Endothelial cell of umbilical vein (primary cell): ENCODE measurements at regions not wholly inside any gene's neighbourhood (a gene's known extent, or its start where the extent isn't known, plus 50 kb on each side); places are given as distances from the start of the nearest gene placed in this dataset.

Experiments
- BruUV-seq: library from RNA; stranded (reverse); fragments of 400-500 nt; replicated peaks from 2 replicates; lab custom pipeline; 2021; lab: Mats Ljungman, UMichigan
- CTCF ChIA-PET: fragments of 300-600, 350-600 bp; sonication (Branson Sonifier 250); formaldehyde crosslinking; loops from one replicate; lab custom pipeline; 2021; ENCODE audit warnings: antibody characterized with exemption, inconsistent platforms; lab: Charles Lee
- POLR2A ChIA-PET: fragments of 300-600, 350-600 bp; sonication (Branson Sonifier 250); formaldehyde crosslinking; loops from one replicate; lab custom pipeline; 2021; ENCODE audit warnings: antibody characterized with exemption, inconsistent platforms; lab: Charles Lee
- DNase-seq: peaks from one replicate; pipeline ENCODE4 v3.0.0-alpha.2; 2011; ENCODE audit warnings: low read depth, low spot score
- FAIRE-seq: peaks from 2 replicates; lab custom pipeline; 2011; peaks lifted over from hg19 to GRCh38; lab: Jason Lieb, UNC
- H2AFZ ChIP-seq: 2 replicates; pipeline ENCODE4 v1.6.0; 2012; ENCODE audit warnings: low read depth, low read length, control low read depth, inconsistent platforms
- H3K27ac ChIP-seq: 2 replicates; pipeline ENCODE4 v1.5.1; 2011; ENCODE audit warnings: low read depth, mild to moderate bottlenecking, control low read depth, low read length, moderate library complexity; ENCODE audit not compliant: insufficient read depth
- H3K27me3 ChIP-seq, 2 experiments: 2 replicates each; pipeline versions ENCODE4 v1.6.0 to v1.6.1; 2011; ENCODE audit warnings: low read length in 2 of 2, mixed read lengths in 1 of 2; ENCODE audit not compliant: control insufficient read depth in 2 of 2, insufficient read depth in 2 of 2
- H3K36me3 ChIP-seq, 2 experiments: 2 replicates in 1 of 2; 3 replicates in 1 of 2; pipeline ENCODE4 v1.5.1; 2011; ENCODE audit warnings: low read length in 2 of 2, mild to moderate bottlenecking in 1 of 2, moderate library complexity in 1 of 2; ENCODE audit not compliant: control insufficient read depth in 2 of 2, insufficient read depth in 2 of 2; ENCODE audit errors: extremely low read depth in 1 of 2
- H3K4me1 ChIP-seq: 3 replicates; pipeline ENCODE4 v1.5.1; 2011; ENCODE audit warnings: mild to moderate bottlenecking, low read length; ENCODE audit not compliant: control insufficient read depth, insufficient read depth; ENCODE audit errors: extremely low read depth
- H3K4me2 ChIP-seq: 2 replicates; pipeline ENCODE4 v1.6.1; 2011; ENCODE audit warnings: low read length, control low read depth, mixed read lengths; ENCODE audit not compliant: insufficient read depth
- H3K4me3 ChIP-seq, 3 experiments: fragments of 200-600 bp in 1 of 3; sonication (generic), shearing (Covaris generic) in 1 of 3; replicated peaks in 1 of 3; 2 replicates each; pipeline ENCODE4 v1.5.1; 2011 to 2016; ENCODE audit warnings: control low read depth in 3 of 3, low read length in 3 of 3, mild to moderate bottlenecking in 2 of 3, inconsistent platforms in 1 of 3, low read depth in 1 of 3, moderate library complexity in 1 of 3; ENCODE audit not compliant: insufficient read depth in 1 of 3
- H3K79me2 ChIP-seq: 2 replicates; pipeline ENCODE4 v1.6.0; 2012; ENCODE audit warnings: low read length, inconsistent platforms; ENCODE audit not compliant: control insufficient read depth, insufficient read depth
- H3K9ac ChIP-seq: replicated peaks from 2 replicates; pipeline ENCODE3; 2011; ENCODE audit warnings: low read length, control low read depth; ENCODE audit not compliant: insufficient read depth; ENCODE audit errors: extremely low read depth
- H3K9me1 ChIP-seq: replicated peaks from 3 replicates; pipeline ENCODE4 v1.6.0; 2011; ENCODE audit warnings: mild to moderate bottlenecking, low read length; ENCODE audit not compliant: control insufficient read depth, insufficient read depth; ENCODE audit errors: extremely low read depth
- H3K9me3 ChIP-seq: replicated peaks from 2 replicates; pipeline ENCODE4 v1.5.1; 2012; ENCODE audit warnings: low read length, inconsistent platforms; ENCODE audit not compliant: control insufficient read depth, insufficient read depth
- H4K20me1 ChIP-seq: replicated peaks from 2 replicates; pipeline ENCODE3; 2011; ENCODE audit warnings: mild to moderate bottlenecking, low read length; ENCODE audit not compliant: control insufficient read depth, insufficient read depth; ENCODE audit errors: extremely low read depth
- EZH2 ChIP-seq: IDR thresholded peaks from 2 replicates; pipeline ENCODE4 v1.6.1; 2012; ENCODE audit warnings: borderline replicate concordance, low read depth, mild to moderate bottlenecking, moderate library complexity, low read length, inconsistent platforms; ENCODE audit not compliant: severe bottlenecking
- FOS ChIP-seq: IDR thresholded peaks from 2 replicates; pipeline ENCODE4 v1.6.1; 2011; ENCODE audit warnings: mild to moderate bottlenecking, low read length, moderate library complexity, borderline replicate concordance; ENCODE audit not compliant: insufficient read depth
- GATA2 ChIP-seq: IDR thresholded peaks from 2 replicates; pipeline ENCODE4 v1.7.0; 2011; ENCODE audit warnings: low read depth, mild to moderate bottlenecking, moderate library complexity, mixed read lengths, low read length; ENCODE audit not compliant: insufficient read length, insufficient read depth
- JUN ChIP-seq: IDR thresholded peaks from 2 replicates; pipeline ENCODE4 v1.6.1; 2011; ENCODE audit warnings: borderline replicate concordance, low read depth; ENCODE audit not compliant: insufficient read length, insufficient read depth
- MYC ChIP-seq: IDR thresholded peaks from one replicate; pipeline ENCODE4 v1.6.1; 2011; ENCODE audit warnings: mild to moderate bottlenecking, low read depth, low read length
- POLR2A ChIP-seq: IDR thresholded peaks from 2 replicates; pipeline ENCODE4 v1.6.1; 2012; ENCODE audit warnings: low read depth, mild to moderate bottlenecking, control low read depth, low read length
- POLR2AphosphoS5 ChIP-seq: IDR thresholded peaks from 2 replicates; pipeline ENCODE4 v1.6.1; 2012; ENCODE audit warnings: low read depth, mild to moderate bottlenecking, control low read depth, low read length, moderate library complexity; ENCODE audit not compliant: insufficient read depth
- dilution Hi-C: fragments of 300-500 bp; cut with MboI; formaldehyde crosslinking; loops from one replicate; pipeline ENCODE4 v1.15.0; 2019; ENCODE audit warnings: low sequenced_read_pairs; ENCODE audit not compliant: extremely low pct_ligation_motif_present
- intact Hi-C: fragments of 100-400 bp; cut with micrococcal nuclease; formaldehyde crosslinking; loops from one replicate; pipeline ENCODE4 v1.10.0; 2022
- TF ChIP-seq, protein P1 (sequence below): IDR thresholded peaks from 2 replicates; pipeline ENCODE4 v1.6.1; 2011; ENCODE audit not compliant: insufficient read depth, insufficient read length
- TF ChIP-seq, protein P2 (sequence below), 2 donors: IDR thresholded peaks; 1 replicate in 1 of 2; 2 replicates in 1 of 2; pipeline ENCODE4 v1.5.1; 2011; ENCODE audit warnings: low read length in 2 of 2, mild to moderate bottlenecking in 2 of 2, moderate library complexity in 2 of 2, control low read depth in 1 of 2, inconsistent platforms in 1 of 2, low read depth in 1 of 2; ENCODE audit not compliant: insufficient read depth in 1 of 2; ENCODE audit errors: extremely low read depth in 1 of 2

DNA sequence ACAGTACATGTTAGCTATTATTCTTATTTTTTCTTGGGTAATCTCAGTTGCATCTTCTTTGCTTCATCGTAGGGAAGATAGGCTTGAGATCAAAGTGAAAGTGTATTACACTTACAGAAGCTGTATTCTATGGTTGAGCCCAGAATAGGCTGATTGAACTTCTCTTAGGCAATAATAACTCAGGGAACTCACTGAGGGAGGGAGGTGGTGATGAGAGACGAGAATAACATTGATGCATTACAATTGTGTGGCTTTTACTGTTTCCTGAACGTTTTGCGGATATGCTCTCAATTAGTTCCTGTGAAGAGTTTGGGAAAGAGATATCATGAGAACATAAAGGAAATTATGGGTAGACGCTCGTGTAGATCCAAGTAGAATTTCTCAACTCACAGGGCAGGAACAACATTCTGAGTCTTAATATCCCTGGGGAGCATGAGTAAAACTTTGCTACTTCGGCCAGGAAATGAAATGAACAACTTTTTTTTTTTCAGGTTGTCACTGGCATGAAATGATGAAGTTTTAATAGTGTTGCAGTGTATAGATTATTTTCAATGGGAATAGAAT is 302.2 kb downstream of the TUSC7 start:
- Histone ChIP-seq H3K9me1 (no peaks in the 10 kb centered on the region), H3K4me3 (no peak overlapping the region), H3K27ac (no peak overlapping the region), H3K4me1 (no peaks in the 10 kb centered on the region), H3K4me2 (no peak overlapping the region), H3K79me2 (no peaks in the 10 kb centered on the region), H3K9ac (no peak overlapping the region), H3K36me3 (no peaks in the 10 kb centered on the region), H4K20me1 (no peaks in the 10 kb centered on the region), H2AFZ (no peak overlapping the region), H3K9me3 (no peaks in the 10 kb centered on the region), H3K27me3 (peaks cover 0 to 7% of the 10 kb centered on the region in 2 experiments)
- no TSS peak for BruUV-seq
- CTCF ChIA-PET: interaction anchor here (1.4 kb wide), 1 partner anchor 241 kb away, joined by 4 read pairs; no protein-coding TSS in a partner anchor
- FAIRE-seq (no peak), DNase-seq (no peak)
- intact Hi-C loops (loop anchor here (10.0 kb wide), 1 partner anchor 883 kb away; no protein-coding TSS in a partner anchor), dilution Hi-C loops (no loop called here)
- TF ChIP-seq, protein P1, sequence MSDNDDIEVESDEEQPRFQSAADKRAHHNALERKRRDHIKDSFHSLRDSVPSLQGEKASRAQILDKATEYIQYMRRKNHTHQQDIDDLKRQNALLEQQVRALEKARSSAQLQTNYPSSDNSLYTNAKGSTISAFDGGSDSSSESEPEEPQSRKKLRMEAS: no peak
- TF ChIP-seq JUN: no peak
- no peak for TF ChIP-seq MYC
- TF ChIP-seq GATA2: no peak
- TF ChIP-seq POLR2AphosphoS5: no peak
- TF ChIP-seq POLR2A: no peak
- TF ChIP-seq, protein P2, sequence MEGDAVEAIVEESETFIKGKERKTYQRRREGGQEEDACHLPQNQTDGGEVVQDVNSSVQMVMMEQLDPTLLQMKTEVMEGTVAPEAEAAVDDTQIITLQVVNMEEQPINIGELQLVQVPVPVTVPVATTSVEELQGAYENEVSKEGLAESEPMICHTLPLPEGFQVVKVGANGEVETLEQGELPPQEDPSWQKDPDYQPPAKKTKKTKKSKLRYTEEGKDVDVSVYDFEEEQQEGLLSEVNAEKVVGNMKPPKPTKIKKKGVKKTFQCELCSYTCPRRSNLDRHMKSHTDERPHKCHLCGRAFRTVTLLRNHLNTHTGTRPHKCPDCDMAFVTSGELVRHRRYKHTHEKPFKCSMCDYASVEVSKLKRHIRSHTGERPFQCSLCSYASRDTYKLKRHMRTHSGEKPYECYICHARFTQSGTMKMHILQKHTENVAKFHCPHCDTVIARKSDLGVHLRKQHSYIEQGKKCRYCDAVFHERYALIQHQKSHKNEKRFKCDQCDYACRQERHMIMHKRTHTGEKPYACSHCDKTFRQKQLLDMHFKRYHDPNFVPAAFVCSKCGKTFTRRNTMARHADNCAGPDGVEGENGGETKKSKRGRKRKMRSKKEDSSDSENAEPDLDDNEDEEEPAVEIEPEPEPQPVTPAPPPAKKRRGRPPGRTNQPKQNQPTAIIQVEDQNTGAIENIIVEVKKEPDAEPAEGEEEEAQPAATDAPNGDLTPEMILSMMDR (IDR thresholded peaks at IDR 0.05; ENCODE audit: extremely low read depth in 1 of 2, insufficient read depth in 1 of 2, low read depth in 1 of 2, low read length in 2 of 2): no peak
- no peak for TF ChIP-seq FOS
- no peak for TF ChIP-seq EZH2
- POLR2A ChIA-PET: no interaction called here
